ENCODE measurements at regions not wholly inside any gene's neighbourhood (a gene's known extent, or its start where the extent isn't known, plus 50 kb on each side); places are given as distances from the start of the nearest gene placed in this dataset.

- TF ChIP-seq ZNF274 (IDR thresholded peaks at IDR 0.05; ENCODE audit: low read depth, low read length) (no peak), YY1 (IDR thresholded peaks at IDR 0.05; ENCODE audit: insufficient read depth, insufficient read length) (no peak), SUZ12 (IDR thresholded peaks at IDR 0.05; ENCODE audit: extremely low read depth, insufficient read depth, insufficient read length) (no peak)
Observed at GRCh38 chr11:16598906-16599305, 139.5 kb upstream of the C11orf58 start.
